GM21367 (cell line): ENCODE measurements at regions not wholly inside any gene's neighbourhood (a gene's known extent, or its start where the extent isn't known, plus 50 kb on each side); places are given as distances from the start of the nearest gene placed in this dataset.

Experiments used
- ATAC-seq: cut with Tn5 transposase; IDR thresholded peaks from one replicate; pipeline ENCODE4 v1.9.1; 2021; ENCODE audit not compliant: unreplicated experiment

GRCh38 chr20:40978761-40979160, 49.9 kb upstream of the TOP1 start:
- ATAC-seq, result no peak
